GM19025 (cell line): ENCODE measurements at regions not wholly inside any gene's neighbourhood (a gene's known extent, or its start where the extent isn't known, plus 50 kb on each side); places are given as distances from the start of the nearest gene placed in this dataset.
"Not testable (repeated sequence)": the region's sequence is repeated elsewhere in the genome, so short reads cannot be mapped to it uniquely, and the experiment has no call there.

Experiments
- ATAC-seq: cut with Tn5 transposase; IDR thresholded peaks from one replicate; pipeline ENCODE4 v1.9.1; 2021; ENCODE audit warnings: mild to moderate bottlenecking, low read depth, moderate library complexity; ENCODE audit not compliant: unreplicated experiment

GRCh38 chr9:28929433-28929832 is 1356.2 kb upstream of the C9orf72 start:
- ATAC-seq, result no peak

DNA sequence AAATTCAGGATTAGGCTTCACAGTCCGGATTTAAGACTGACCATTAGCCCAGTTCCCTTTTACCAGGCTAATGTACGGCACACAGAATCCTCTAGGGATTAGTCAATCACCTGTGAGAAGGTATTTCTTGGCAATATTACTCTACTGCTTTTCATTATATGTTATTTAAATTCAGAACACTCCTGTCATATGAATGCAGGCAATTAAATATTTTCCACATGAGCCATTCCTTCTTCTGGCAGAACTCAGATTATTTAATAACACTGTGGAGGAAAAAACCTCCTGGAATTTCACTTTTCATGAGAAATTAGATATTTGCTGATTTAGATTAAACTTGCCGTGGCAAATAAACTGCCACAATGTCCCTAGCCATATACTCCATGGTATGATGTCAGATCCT is 1357.5 kb upstream of the C9orf72 start:
- no peak for ATAC-seq

DNA sequence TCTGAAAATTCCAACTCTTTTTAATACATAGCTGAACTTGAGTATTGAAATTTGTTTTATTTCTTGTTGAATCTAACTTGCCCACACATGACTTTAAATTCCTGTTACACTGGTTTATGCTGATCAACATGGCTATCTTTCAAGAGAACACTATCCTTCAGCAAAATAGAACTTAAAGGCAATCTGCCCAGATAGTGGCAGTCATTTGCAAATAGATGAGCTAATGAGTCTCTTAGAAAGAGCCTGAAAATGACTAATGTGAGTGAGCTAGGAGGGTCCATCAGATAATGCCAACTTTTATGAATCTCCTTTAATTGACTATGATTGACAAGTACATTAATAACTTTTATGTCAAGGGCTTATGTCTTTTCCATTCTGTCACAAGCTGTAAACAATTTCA is 1360.8 kb upstream of the C9orf72 start:
- ATAC-seq, result no peak

DNA sequence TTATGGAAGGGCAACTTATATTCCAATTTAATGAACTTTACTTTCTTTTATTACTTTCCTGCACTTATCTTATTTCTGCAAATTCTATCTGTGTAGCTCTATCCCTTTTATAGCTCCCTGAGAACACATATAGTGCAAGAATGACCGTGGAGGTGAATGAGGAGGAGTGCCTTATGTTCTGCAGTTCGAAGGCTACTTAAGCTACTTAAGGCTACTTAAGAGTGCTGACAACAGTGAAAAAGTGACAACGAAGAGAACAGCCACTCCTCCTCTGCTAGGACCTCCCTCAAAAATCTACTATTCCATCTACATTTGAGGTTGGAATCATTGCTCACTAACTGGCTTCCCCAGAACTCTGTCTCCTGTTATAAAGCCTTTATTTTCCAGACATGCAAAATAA is 1365.7 kb upstream of the C9orf72 start:
- no peak for ATAC-seq

GRCh38 chr9:28941856-28942255 is 1368.6 kb upstream of the C9orf72 start:
- no peak for ATAC-seq

- ATAC-seq, result no peak
Observed at GRCh38 chr9:28942941-28943340, 1369.7 kb upstream of the C9orf72 start.

- ATAC-seq, result no peak
Observed at GRCh38 chr9:28946648-28947047, 1373.4 kb upstream of the C9orf72 start.

DNA sequence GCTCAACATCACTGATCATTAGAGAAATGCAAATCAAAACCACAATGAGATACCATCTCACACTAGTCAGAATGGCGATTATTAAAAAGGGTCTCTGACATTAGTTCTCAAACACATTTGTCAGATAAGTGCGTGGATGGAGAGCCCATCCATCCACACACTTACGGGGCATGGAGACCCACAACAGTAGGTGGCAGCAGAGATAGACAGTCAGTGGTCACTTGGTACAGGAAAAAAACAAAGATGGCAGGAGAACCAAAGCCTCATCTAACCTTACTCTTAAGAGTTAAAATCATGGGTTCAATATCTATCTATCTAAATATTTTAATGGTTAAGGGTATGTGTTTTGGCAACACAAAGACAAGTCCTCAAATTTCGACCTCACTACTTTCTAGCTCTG is 1378.7 kb upstream of the C9orf72 start:
- ATAC-seq, result no peak

- no peak for ATAC-seq
Observed at GRCh38 chr9:28956116-28956880, 1383.0 kb upstream of the C9orf72 start.

DNA sequence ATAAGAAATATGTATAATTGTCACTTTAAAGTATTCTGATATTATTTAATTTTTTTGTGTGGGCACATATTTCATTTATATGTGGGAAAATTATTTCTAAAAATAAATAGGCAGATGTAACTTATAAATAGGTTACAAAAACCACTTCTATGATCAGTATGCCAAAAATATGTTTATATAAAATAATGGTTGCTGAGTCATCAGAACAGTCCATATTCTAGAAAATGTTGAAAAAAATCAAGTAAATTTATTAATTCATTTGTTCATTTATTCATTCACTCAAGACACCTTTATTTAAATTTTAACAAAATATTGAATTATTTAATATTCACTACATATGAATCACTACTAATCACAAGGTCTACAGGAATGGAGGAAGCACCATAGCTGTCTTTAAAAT is 1387.3 kb upstream of the C9orf72 start:
- no peak for ATAC-seq

GRCh38 chr9:28961623-28962022 is 1388.3 kb upstream of the C9orf72 start:
- ATAC-seq, result no peak

DNA sequence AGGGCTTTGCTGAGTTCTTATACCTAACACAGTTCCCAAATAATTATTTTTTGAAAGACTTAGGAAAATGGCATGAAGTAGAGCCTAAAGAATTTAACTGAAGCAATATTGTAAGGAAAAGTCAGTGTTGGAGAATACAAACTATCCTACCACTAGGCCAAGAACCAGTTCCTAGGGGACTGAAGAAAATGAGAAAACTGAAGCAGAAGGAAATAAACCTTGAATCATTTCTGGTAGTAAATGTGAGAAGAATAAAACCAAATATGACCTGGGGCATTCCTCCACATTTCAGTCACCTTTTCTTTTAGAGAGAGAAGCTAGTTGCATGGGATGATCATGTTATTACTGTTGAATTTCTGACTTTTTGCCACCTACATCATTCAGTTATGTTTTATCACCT is 1393.9 kb upstream of the C9orf72 start:
- no peak for ATAC-seq

GRCh38 chr9:28970241-28970654 is 1397.0 kb upstream of the C9orf72 start:
- ATAC-seq, result no peak

DNA sequence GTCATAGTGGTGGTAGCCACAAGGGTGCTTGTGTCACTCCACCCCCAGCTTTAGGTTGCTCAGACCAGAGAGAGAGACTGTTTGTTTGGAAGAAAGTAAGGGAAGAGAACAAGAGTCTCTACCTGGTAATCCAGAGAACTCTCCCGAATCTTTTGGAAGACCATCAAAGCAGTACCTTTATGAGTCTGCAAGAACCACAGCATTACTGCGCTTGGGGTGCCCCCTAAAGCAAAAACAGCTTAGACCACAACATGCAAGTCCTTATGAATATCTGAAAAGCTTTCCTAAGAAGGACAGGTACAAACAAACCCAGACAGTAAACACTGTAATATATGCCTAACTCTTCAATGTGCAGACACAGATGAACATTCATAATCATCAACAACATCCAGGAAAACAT is 1398.6 kb upstream of the C9orf72 start:
- no peak for ATAC-seq

GRCh38 chr9:28976250-28976649 is 1403.0 kb upstream of the C9orf72 start:
- ATAC-seq, result no peak

GRCh38 chr9:28976684-28977083 is 1403.4 kb upstream of the C9orf72 start:
- no peak for ATAC-seq

DNA sequence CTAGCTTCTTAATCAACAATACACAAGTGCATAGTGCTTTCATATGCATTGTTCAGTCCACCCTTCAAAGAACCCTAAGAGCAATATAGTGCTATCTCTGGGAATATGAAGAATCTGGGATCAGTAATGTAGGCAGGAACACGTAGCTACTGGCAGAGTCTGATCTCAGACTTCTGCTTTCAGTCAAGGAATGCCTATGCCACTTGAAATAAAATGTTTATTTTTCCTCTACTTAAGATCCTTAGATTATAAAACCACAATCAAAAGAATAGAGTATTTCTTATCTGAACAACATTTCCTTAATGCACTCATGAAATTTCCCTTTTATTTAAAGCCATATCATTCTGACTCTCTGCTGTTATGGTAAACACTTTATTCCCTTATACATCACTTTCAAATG is 1407.8 kb upstream of the C9orf72 start:
- no peak for ATAC-seq

DNA sequence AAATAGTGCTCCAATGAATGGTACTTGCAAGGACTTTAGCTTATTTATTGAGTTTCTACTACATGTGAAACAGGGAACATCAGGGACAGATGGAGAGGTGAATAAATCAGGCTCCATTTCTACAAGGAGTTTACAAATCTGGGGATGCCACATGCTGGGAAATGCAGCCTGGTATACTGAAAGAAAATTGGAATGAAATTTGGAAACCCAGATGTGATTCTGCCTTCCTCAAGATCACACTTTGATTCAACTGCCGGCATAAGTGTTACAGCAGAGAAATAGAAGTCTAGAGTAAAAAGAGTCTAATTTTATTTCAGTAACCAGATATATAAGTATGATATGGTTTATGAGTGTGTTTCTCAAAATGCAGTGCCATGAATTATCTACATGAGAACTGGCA is 1408.4 kb upstream of the C9orf72 start:
- ATAC-seq, result no peak

DNA sequence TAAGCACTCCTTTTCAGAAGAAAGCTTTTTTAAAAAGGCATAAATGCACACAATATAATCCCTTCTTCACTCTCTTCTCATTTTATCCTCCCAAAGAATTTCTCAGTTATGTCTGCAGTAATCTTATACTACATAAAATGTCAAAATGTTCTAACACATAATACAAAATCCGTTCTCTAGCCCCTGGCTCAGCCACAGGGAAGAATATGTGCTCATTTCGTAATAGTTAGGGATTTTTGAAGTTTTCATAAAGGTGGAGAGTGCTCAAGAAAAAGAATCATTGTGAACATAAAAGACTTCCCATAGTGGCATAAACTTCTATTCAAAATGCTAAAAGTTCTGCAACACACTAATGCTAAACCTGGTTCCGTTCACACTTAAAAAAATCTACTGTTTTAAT is 1410.7 kb upstream of the C9orf72 start:
- no peak for ATAC-seq

DNA sequence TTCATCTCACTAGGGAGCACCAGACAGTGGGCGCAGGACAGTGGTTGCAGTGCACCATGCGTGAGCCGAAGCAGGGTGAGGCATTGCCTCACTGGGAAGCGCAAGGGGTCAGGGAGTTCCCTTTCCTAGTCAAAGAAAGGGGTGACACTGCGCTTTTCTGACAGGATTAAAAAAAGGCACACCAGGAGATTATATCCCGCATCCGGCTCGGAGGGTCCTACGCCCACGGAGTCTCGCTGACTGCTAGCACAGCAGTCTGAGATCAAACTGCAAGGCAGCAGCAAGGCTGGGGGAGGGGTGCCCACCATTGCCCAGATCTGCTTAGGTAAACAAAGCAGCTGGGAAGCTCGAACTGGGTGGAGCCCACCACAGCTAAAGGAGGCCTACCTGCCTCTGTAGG is 1416.7 kb upstream of the C9orf72 start:
- not testable (repeated sequence) for ATAC-seq

DNA sequence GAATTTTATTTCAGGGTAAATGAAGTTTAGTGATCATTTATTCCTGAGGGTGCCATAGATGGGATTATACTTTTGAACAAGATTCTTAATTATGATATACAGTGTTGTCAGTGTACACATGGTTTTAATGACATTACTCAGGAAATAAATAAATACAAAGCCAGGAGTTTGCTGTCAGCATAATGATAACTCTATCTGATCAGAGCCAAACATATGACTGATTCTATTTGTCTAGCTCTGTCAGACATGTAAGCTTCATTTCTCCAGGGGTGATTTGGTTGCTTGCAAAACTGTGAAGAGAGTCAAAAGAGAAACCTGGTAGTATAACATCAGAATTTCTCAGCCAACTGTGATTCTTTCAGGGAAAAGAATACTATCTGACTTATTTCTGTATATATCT is 1425.8 kb upstream of the C9orf72 start:
- ATAC-seq, result no peak

- no peak for ATAC-seq
Observed at GRCh38 chr9:28999806-29000205, 1426.5 kb upstream of the C9orf72 start.

GRCh38 chr9:29001006-29001405 is 1427.7 kb upstream of the C9orf72 start:
- ATAC-seq, result no peak
